ENCODE measurements at regions not wholly inside any gene's neighbourhood (a gene's known extent, or its start where the extent isn't known, plus 50 kb on each side); places are given as distances from the start of the nearest gene placed in this dataset.

GRCh38 chr3:162391301-162391700, 894.7 kb downstream of the OTOL1 start (continued):
- TF ChIP-seq KAT2B (IDR thresholded peaks at IDR 0.05; ENCODE audit: low read depth, low read length) = no peak
- no peak for TF ChIP-seq MXI1 (IDR thresholded peaks at IDR 0.05; ENCODE audit: low read depth, low read length)

- no peaks in the 10 kb centered on the region for H3K27me3 ChIP-seq (ENCODE audit: control insufficient read depth in 2 of 2, insufficient read depth in 2 of 2, low read length in 2 of 2)
- ATAC-seq (no peak), DNase-seq (ENCODE audit: extremely low read depth in 1 of 4, low spot score in 3 of 4) (no peak), FAIRE-seq (no peak)
- CTCF ChIA-PET (ENCODE audit: low intra/inter-chr PET ratio) = no interaction called here
- no peaks in the 10 kb centered on the region for H3K36me3 ChIP-seq (ENCODE audit: control insufficient read depth, insufficient read depth, low read length)
- BruUV-seq (replicated peaks) = no TSS peak
- TF ChIP-seq STAT6 (CRISPR knock-in tag; IDR thresholded peaks at IDR 0.05) = no peak
- no peak overlapping the region for H3K9ac ChIP-seq (ENCODE audit: insufficient read depth in 1 of 2, low read depth in 2 of 2, low read length in 2 of 2)
- no peaks in the 10 kb centered on the region for H3K9me1 ChIP-seq (ENCODE audit: control insufficient read depth, insufficient read depth, low read length)
- in situ Hi-C loops (cut with MboI) (no loop called here), intact Hi-C loops (cut with micrococcal nuclease) (no loop called here)
- H3K4me1 ChIP-seq (replicated peaks in 1 of 2; ENCODE audit: control insufficient read depth in 2 of 2, insufficient read depth in 2 of 2, low read length in 2 of 2) = no peaks in the 10 kb centered on the region
- no peaks in the 10 kb centered on the region for H4K20me1 ChIP-seq (replicated peaks; ENCODE audit: control insufficient read depth, insufficient read depth, low read length)
- no peak overlapping the region for H3K27ac ChIP-seq (ENCODE audit: extremely low read depth, low read depth, low read length)
- no peak overlapping the region for H3K4me3 ChIP-seq
- POLR2A ChIA-PET = no interaction called here
- H3K9me3 ChIP-seq (replicated peaks; ENCODE audit: control insufficient read depth, insufficient read depth, low read depth, low read length) = no peaks in the 10 kb centered on the region
- H3K79me2 ChIP-seq (ENCODE audit: control insufficient read depth, insufficient read depth, low read length) = no peaks in the 10 kb centered on the region
- no peak overlapping the region for H3K4me2 ChIP-seq (ENCODE audit: insufficient read depth, low read length)
- H2AFZ ChIP-seq (ENCODE audit: low read depth, low read length) = no peak overlapping the region
- 0% methylated on average over 3 of the region's 3 CpGs for WGBS (ENCODE audit: insufficient coverage, low coverage, missing lambda C conversion rate)
These were observed 898.9 kb downstream of the OTOL1 start for GRCh38 chr3:162395496-162395895.
